Choroid plexus epithelial cell (primary cell): ENCODE measurements at regions not wholly inside any gene's neighbourhood (a gene's known extent, or its start where the extent isn't known, plus 50 kb on each side); places are given as distances from the start of the nearest gene placed in this dataset.

Source experiments
- DNase-seq: peaks from one replicate; pipeline ENCODE4 v3.0.0-alpha.2; 2010; ENCODE audit warnings: low read depth
- H3K4me3 ChIP-seq: 2 replicates; pipeline ENCODE4 v1.5.1; 2011; ENCODE audit warnings: low read depth, mild to moderate bottlenecking, control low read depth, low read length, moderate library complexity
- CTCF ChIP-seq: conservative IDR thresholded peaks from 2 replicates; pipeline ENCODE4 v1.5.1; 2011; ENCODE audit warnings: low read depth, mild to moderate bottlenecking, control low read depth, inconsistent platforms, low read length, moderate library complexity

- peak; percentile 50 for DNase-seq
- no peak overlapping the region for H3K4me3 ChIP-seq
- no peak for TF ChIP-seq CTCF
Observed at GRCh38 chr2:45275242-45275805, 266.1 kb upstream of the SIX2 start.

GRCh38 chr2:45274250-45274926 lies 265.1 kb upstream of the SIX2 start:
- no peak overlapping the region for H3K4me3 ChIP-seq
- TF ChIP-seq CTCF = no peak
- DNase-seq = no peak

GRCh38 chr2:45273412-45274249 lies 264.4 kb upstream of the SIX2 start:
- TF ChIP-seq CTCF = no peak
- no peak for DNase-seq
- no peak overlapping the region for H3K4me3 ChIP-seq

- TF ChIP-seq CTCF = no peak
- no peak overlapping the region for H3K4me3 ChIP-seq
- no peak for DNase-seq
Observed at GRCh38 chr2:45272549-45273265, 263.5 kb upstream of the SIX2 start.

- H3K4me3 ChIP-seq = no peak overlapping the region
- DNase-seq = peak; percentile 40
- TF ChIP-seq CTCF = no peak
Observed at GRCh38 chr2:45269149-45269793, 260.0 kb upstream of the SIX2 start.

- TF ChIP-seq CTCF = no peak
- H3K4me3 ChIP-seq = no peak overlapping the region
- no peak for DNase-seq
Observed at GRCh38 chr2:45268631-45269030, 259.4 kb upstream of the SIX2 start.
